ENCODE measurements at regions not wholly inside any gene's neighbourhood (a gene's known extent, or its start where the extent isn't known, plus 50 kb on each side); places are given as distances from the start of the nearest gene placed in this dataset.

GRCh38 chr1:30041741-30042437 lies 681.5 kb downstream of the MATN1 start:
- Mint-ChIP-seq H3K36me3 (ENCODE audit: low read depth, unreplicated experiment) (no peaks in the 10 kb centered on the region), H3K4me1 (ENCODE audit: low read depth, unreplicated experiment) (no peaks in the 10 kb centered on the region), H3K4me3 (ENCODE audit: unreplicated experiment) (no peak overlapping the region), H3K27ac (ENCODE audit: unreplicated experiment) (no peak overlapping the region), H3K9me3 (ENCODE audit: unreplicated experiment) (peaks cover 12% of the 10 kb centered on the region), H3K27me3 (ENCODE audit: low read depth, unreplicated experiment) (peaks cover 24% of the 10 kb centered on the region)
- H3K9ac ChIP-seq (ENCODE audit: low read length), result no peak overlapping the region
- no peaks in the 10 kb centered on the region for H3K27me3 ChIP-seq (ENCODE audit: insufficient read depth, low read length)
- no peak overlapping the region for H3K4me3 ChIP-seq (ENCODE audit: insufficient read depth, low read depth, low read length)
- DNase-seq (ENCODE audit: low read depth) (no peak), FAIRE-seq (no peak)
- no peaks in the 10 kb centered on the region for H3K36me3 ChIP-seq (ENCODE audit: insufficient read depth, low read length)
- H3K27ac ChIP-seq (ENCODE audit: low read depth, low read length), result no peak overlapping the region
- H3K9me3 ChIP-seq (ENCODE audit: insufficient read depth, low read depth, low read length), result no peaks in the 10 kb centered on the region
- H3K4me1 ChIP-seq (ENCODE audit: insufficient read depth, low read length), result no peaks in the 10 kb centered on the region
- H2AFZ ChIP-seq (ENCODE audit: low read depth, low read length), result no peak overlapping the region
- H3K4me2 ChIP-seq (ENCODE audit: low read length), result no peak overlapping the region
- TF ChIP-seq CTCF (IDR thresholded peaks at IDR 0.05; ENCODE audit: insufficient read depth, low read depth, low read length), result no peak
- TF ChIP-seq EZH2 (IDR thresholded peaks at IDR 0.05; ENCODE audit: insufficient read depth, low read length), result no peak
- H4K20me1 ChIP-seq (ENCODE audit: insufficient read depth, low read length), result no peaks in the 10 kb centered on the region
- H3K79me2 ChIP-seq (ENCODE audit: insufficient read depth, low read length), result no peaks in the 10 kb centered on the region

- no peak for DNase-seq (ENCODE audit: low read depth)
- Mint-ChIP-seq H3K36me3 (ENCODE audit: low read depth, unreplicated experiment) (no peaks in the 10 kb centered on the region), H3K4me3 (ENCODE audit: unreplicated experiment) (no peak overlapping the region), H3K27me3 (ENCODE audit: low read depth, unreplicated experiment) (peaks cover 25% of the 10 kb centered on the region), H3K4me1 (ENCODE audit: low read depth, unreplicated experiment) (no peaks in the 10 kb centered on the region), H3K27ac (ENCODE audit: unreplicated experiment) (no peak overlapping the region), H3K9me3 (ENCODE audit: unreplicated experiment) (peaks cover 10% of the 10 kb centered on the region)
- Histone ChIP-seq H3K4me1 (ENCODE audit: insufficient read depth, low read length) (no peaks in the 10 kb centered on the region), H4K20me1 (ENCODE audit: insufficient read depth, low read length) (no peaks in the 10 kb centered on the region), H3K27ac (ENCODE audit: low read depth, low read length) (no peak overlapping the region), H3K36me3 (ENCODE audit: insufficient read depth, low read length) (no peaks in the 10 kb centered on the region), H3K79me2 (ENCODE audit: insufficient read depth, low read length) (no peaks in the 10 kb centered on the region), H3K27me3 (ENCODE audit: insufficient read depth, low read length) (no peaks in the 10 kb centered on the region), H3K4me3 (ENCODE audit: insufficient read depth, low read depth, low read length) (no peak overlapping the region), H3K9me3 (ENCODE audit: insufficient read depth, low read depth, low read length) (no peaks in the 10 kb centered on the region), H3K9ac (ENCODE audit: low read length) (no peak overlapping the region), H2AFZ (ENCODE audit: low read depth, low read length) (no peak overlapping the region), H3K4me2 (ENCODE audit: low read length) (no peak overlapping the region)
- no peak for FAIRE-seq
- TF ChIP-seq CTCF (IDR thresholded peaks at IDR 0.05; ENCODE audit: insufficient read depth, low read depth, low read length) (no peak), EZH2 (IDR thresholded peaks at IDR 0.05; ENCODE audit: insufficient read depth, low read length) (no peak)
Measured at GRCh38 chr1:30040081-30041019, 683.0 kb downstream of the MATN1 start.
